NCI-H2107 treated with DMSO at 0.1 percent for 48 hours (cell line): ENCODE measurements at regions not wholly inside any gene's neighbourhood (a gene's known extent, or its start where the extent isn't known, plus 50 kb on each side); places are given as distances from the start of the nearest gene placed in this dataset.

Source experiments
- DNase-seq: peaks from one replicate; lab custom pipeline; 2025; ENCODE audit not compliant: unreplicated experiment; lab: John Stamatoyannopoulos, UW

- DNase-seq, result no peak
Measured at GRCh38 chr15:97728791-97729190, 231.7 kb upstream of the ARRDC4 start.

GRCh38 chr15:97729270-97729669 lies 231.2 kb upstream of the ARRDC4 start:
- no peak for DNase-seq

GRCh38 chr15:97730315-97730714 lies 230.2 kb upstream of the ARRDC4 start:
- DNase-seq, result no peak

GRCh38 chr15:97731859-97732258 lies 228.6 kb upstream of the ARRDC4 start:
- DNase-seq, result no peak

GRCh38 chr15:97733373-97733772 lies 227.1 kb upstream of the ARRDC4 start:
- no peak for DNase-seq

- DNase-seq, result no peak
Measured at GRCh38 chr15:97736748-97737147, 223.8 kb upstream of the ARRDC4 start.

- no peak for DNase-seq
Measured at GRCh38 chr15:97745481-97746071, 214.9 kb upstream of the ARRDC4 start.

GRCh38 chr15:97747342-97747741 lies 213.2 kb upstream of the ARRDC4 start:
- DNase-seq, result no peak

GRCh38 chr15:97748576-97748975 lies 211.9 kb upstream of the ARRDC4 start:
- DNase-seq, result no peak

GRCh38 chr15:97750060-97750459 lies 210.4 kb upstream of the ARRDC4 start:
- no peak for DNase-seq

GRCh38 chr15:97755726-97756125 lies 204.8 kb upstream of the ARRDC4 start:
- DNase-seq, result no peak

GRCh38 chr15:97759363-97759762 lies 201.1 kb upstream of the ARRDC4 start:
- no peak for DNase-seq

- no peak for DNase-seq
Measured at GRCh38 chr15:97761110-97761509, 199.4 kb upstream of the ARRDC4 start.

GRCh38 chr15:97783240-97783639 lies 177.3 kb upstream of the ARRDC4 start:
- DNase-seq, result no peak

GRCh38 chr15:97786741-97787140 lies 173.8 kb upstream of the ARRDC4 start:
- DNase-seq, result no peak

GRCh38 chr15:97790180-97790579 lies 170.3 kb upstream of the ARRDC4 start:
- DNase-seq, result no peak

GRCh38 chr15:97791824-97792792 lies 168.4 kb upstream of the ARRDC4 start:
- DNase-seq, result no peak

- DNase-seq, result no peak
Measured at GRCh38 chr15:97804950-97805349, 155.6 kb upstream of the ARRDC4 start.

GRCh38 chr15:97806766-97807165 lies 153.7 kb upstream of the ARRDC4 start:
- no peak for DNase-seq

GRCh38 chr15:97815835-97816234 lies 144.7 kb upstream of the ARRDC4 start:
- no peak for DNase-seq

GRCh38 chr15:97817276-97817890 lies 143.1 kb upstream of the ARRDC4 start:
- DNase-seq, result no peak

GRCh38 chr15:97836003-97836402 lies 124.5 kb upstream of the ARRDC4 start:
- no peak for DNase-seq
